ENCODE measurements at regions not wholly inside any gene's neighbourhood (a gene's known extent, or its start where the extent isn't known, plus 50 kb on each side); places are given as distances from the start of the nearest gene placed in this dataset.

DNA sequence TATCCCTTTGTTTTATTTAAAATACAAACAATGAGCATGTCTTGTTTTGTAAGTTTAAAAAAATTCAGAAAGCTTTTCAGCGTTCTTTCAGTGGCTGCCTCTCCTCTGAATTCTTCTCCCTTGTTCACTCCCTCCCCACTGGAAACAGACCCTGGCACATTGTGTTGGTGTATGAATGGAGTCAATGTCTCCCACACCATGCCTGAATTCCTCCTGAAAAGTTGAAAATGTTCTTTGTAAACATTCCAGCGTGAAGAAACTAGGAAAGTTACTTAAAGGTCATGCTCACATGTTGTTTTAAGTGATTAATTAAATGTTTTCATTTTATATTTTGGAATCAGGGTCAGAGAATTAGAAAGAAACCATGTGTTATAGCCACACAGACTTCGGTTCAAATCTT is 136.9 kb upstream of the DYNLRB2 start:
- no peak for DNase-seq (ENCODE audit: low spot score)
- Mint-ChIP-seq H3K27ac (no peak overlapping the region), H3K4me1 (ENCODE audit: low read depth in 2 of 2) (no peaks in the 10 kb centered on the region), H3K4me3 (no peak overlapping the region), H3K27me3 (peaks cover 24 to 67% of the 10 kb centered on the region in 2 donors), H3K36me3 (no peaks in the 10 kb centered on the region), H3K9me3 (no peaks in the 10 kb centered on the region)
- ATAC-seq, result no peak

DNA sequence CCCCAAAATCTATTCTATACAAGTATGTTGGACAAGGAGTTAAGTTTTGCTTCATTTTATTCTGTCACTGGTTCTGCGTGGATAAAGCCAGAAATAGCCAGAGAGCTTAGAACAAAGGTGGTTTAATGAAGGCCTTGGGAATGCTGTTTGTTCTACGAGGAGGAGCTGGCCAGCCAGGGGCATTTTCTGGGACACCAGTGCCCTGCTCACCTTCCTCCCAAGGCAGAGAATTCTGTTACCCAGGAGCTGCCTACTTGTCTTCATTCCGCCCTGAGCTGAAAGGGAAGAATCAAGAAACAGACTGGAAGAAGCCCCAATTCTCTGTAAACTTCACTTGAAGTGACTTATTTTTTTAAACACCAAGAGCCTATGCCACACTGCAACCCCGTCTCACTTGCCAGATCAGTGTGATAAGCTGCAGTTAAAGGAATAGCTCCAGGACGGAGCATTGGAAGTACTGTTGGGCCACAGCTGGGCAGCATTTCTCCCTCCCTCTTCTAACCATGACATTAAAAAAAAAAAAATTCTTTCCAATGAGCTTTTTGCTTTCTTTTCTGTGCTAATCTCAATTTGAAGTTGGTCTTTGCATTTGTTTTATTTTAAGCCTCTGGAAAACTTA is 149.8 kb upstream of the DYNLRB2 start:
- no peak for DNase-seq (ENCODE audit: low spot score)
- peaks cover 6% of the 10 kb centered on the region for H3K36me3 Mint-ChIP-seq
- H3K9me3 Mint-ChIP-seq, result no peaks in the 10 kb centered on the region
- peaks cover 18 to 41% of the 10 kb centered on the region in 2 donors for H3K27me3 Mint-ChIP-seq
- no peak overlapping the region for H3K27ac Mint-ChIP-seq
- no peak overlapping the region for H3K4me3 Mint-ChIP-seq
- no peaks in the 10 kb centered on the region for H3K4me1 Mint-ChIP-seq (ENCODE audit: low read depth in 2 of 2)
- ATAC-seq, result no peak

DNA sequence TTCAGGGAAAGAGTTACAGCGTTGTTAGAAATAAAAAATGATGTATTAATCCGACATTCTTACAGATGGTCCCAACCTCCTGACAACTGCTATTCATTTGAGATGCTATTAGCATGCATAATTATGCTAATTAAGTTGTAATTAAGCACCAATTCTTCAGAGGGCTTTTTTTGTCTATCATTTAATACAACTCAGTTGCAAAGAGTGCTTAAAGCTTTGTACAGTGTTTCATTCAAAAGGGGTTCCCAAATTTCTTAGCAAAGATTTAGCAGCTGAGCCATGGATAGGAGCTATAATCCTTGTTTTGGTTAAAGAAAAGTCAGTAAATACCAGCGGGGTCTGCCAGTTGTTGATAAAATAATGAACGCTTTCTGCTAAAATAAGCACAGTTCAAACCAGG is 150.7 kb upstream of the DYNLRB2 start:
- DNase-seq (ENCODE audit: low spot score) (no peak), ATAC-seq (no peak)
- Mint-ChIP-seq H3K27me3 (peaks cover 20 to 41% of the 10 kb centered on the region in 2 donors), H3K4me1 (ENCODE audit: low read depth in 2 of 2) (no peaks in the 10 kb centered on the region), H3K9me3 (no peaks in the 10 kb centered on the region), H3K27ac (no peak overlapping the region), H3K36me3 (peaks cover 6% of the 10 kb centered on the region), H3K4me3 (no peak overlapping the region)

DNA sequence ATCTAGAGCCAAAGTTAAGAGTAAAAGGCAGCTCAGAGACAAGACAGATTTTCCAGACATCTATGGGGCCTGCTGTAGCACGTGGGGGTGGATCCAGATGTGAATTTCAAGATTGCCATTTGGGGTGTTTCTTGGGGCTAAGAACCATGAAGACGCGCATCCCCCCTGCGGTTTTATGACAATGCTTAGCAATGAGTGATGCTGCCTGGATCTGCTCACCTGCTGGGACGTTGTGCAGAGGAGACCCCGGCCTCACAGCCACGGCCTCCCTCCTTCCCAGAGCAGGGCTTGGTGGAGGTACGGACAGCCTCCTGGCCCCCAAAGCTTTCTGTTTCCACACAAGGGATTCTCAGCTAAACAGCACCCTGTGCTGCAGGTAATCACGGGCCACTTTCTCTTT is 151.5 kb upstream of the DYNLRB2 start:
- no peaks in the 10 kb centered on the region for H3K9me3 Mint-ChIP-seq

DNA sequence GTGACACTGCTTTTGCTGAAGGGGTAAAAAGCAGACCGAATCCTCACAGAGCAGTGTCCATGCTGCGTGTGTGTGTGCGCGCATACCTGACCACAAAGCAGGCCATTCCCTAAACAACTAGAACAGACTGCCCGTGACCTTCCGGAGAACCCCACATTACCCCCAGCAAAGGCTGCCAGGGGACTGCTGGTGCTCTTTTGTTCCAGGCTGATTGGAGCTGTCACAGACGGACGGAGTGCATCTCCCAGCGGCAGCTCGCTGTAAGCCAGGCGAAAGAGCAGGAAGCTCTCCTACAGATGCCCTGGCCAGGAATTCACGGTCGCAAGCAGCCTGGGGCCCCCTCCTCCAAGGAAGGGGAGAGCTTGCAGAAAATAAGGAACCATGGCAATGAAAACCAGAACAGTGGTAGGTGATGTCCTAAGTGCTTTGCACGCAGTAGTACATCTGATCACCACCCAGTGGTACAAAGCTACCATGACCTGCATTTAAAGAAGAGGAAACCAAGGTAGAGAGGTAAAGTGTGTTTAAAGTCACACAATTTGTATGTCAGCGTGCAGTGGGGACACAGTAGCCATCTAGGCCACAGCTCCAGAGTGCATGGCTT is 153.4 kb upstream of the DYNLRB2 start:
- H3K36me3 Mint-ChIP-seq, result no peaks in the 10 kb centered on the region
- H3K27ac Mint-ChIP-seq, result no peak overlapping the region

More for the DNA sequence above, 151.5 kb upstream of the DYNLRB2 start:
- Mint-ChIP-seq H3K27ac (no peak overlapping the region), H3K4me3 (no peak overlapping the region), H3K27me3 (peaks cover 20 to 46% of the 10 kb centered on the region in 2 donors), H3K4me1 (ENCODE audit: low read depth in 2 of 2) (no peaks in the 10 kb centered on the region), H3K36me3 (peaks cover 6% of the 10 kb centered on the region)
- ATAC-seq, result no peak
- DNase-seq (ENCODE audit: low spot score), result no peak

DNA sequence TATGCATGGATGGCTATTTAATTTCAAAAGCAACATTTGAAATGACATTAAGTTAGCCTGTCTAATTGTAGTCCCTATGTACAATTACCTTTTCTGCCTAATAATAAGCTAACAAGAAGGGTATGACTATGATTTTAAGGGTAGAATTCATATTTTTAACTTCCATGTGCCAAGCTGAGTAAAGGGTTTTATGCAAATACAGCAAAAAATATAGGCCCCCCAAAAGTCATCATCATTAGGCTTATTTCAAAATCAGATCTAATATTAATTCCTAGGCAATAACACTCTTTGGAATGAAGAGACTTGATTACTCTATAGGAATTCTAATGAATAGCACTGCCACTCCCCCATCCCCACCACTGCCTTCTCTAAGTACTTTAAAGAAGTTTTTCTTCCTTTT is 155.9 kb upstream of the DYNLRB2 start:
- Mint-ChIP-seq H3K36me3 (no peaks in the 10 kb centered on the region), H3K4me3 (no peak overlapping the region), H3K9me3 (no peaks in the 10 kb centered on the region), H3K27me3 (peaks cover 30 to 59% of the 10 kb centered on the region in 2 donors), H3K4me1 (ENCODE audit: low read depth in 2 of 2) (no peaks in the 10 kb centered on the region), H3K27ac (no peak overlapping the region)
- no peak for DNase-seq (ENCODE audit: low spot score)
- ATAC-seq, result no peak

More for the DNA sequence above, 153.4 kb upstream of the DYNLRB2 start:
- no peaks in the 10 kb centered on the region for H3K4me1 Mint-ChIP-seq (ENCODE audit: low read depth in 2 of 2)
- DNase-seq (ENCODE audit: low spot score), result no peak
- peaks cover 22 to 58% of the 10 kb centered on the region in 2 donors for H3K27me3 Mint-ChIP-seq
- no peaks in the 10 kb centered on the region for H3K9me3 Mint-ChIP-seq
- ATAC-seq, result peak; percentile 11 to 27
- H3K4me3 Mint-ChIP-seq, result no peak overlapping the region

DNA sequence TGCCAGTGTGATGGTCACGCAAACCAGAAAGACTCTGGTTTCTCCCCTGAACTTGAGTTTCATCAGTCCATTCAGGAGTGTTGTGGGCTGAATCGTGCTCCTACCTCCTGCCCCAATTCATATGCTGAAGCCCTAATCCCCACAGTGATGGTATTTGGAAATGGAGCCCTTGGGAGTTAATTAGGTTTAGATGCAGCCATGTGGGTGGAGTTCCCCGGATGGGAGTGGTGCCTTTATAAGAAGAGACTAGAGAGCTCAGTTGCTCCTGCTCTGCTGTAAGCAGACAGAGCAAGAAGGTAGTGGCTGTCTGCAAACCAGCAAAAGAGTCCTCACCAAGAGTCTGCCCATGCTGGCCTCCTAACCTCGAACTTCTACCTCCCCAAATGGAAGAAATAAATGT is 160.3 kb upstream of the DYNLRB2 start:
- Mint-ChIP-seq H3K4me1 (ENCODE audit: low read depth in 2 of 2) (no peaks in the 10 kb centered on the region), H3K36me3 (no peaks in the 10 kb centered on the region), H3K27me3 (peaks cover 12 to 60% of the 10 kb centered on the region in 2 donors), H3K4me3 (no peak overlapping the region), H3K9me3 (no peaks in the 10 kb centered on the region), H3K27ac (no peak overlapping the region)
- ATAC-seq (no peak), DNase-seq (ENCODE audit: low spot score) (no peak)

DNA sequence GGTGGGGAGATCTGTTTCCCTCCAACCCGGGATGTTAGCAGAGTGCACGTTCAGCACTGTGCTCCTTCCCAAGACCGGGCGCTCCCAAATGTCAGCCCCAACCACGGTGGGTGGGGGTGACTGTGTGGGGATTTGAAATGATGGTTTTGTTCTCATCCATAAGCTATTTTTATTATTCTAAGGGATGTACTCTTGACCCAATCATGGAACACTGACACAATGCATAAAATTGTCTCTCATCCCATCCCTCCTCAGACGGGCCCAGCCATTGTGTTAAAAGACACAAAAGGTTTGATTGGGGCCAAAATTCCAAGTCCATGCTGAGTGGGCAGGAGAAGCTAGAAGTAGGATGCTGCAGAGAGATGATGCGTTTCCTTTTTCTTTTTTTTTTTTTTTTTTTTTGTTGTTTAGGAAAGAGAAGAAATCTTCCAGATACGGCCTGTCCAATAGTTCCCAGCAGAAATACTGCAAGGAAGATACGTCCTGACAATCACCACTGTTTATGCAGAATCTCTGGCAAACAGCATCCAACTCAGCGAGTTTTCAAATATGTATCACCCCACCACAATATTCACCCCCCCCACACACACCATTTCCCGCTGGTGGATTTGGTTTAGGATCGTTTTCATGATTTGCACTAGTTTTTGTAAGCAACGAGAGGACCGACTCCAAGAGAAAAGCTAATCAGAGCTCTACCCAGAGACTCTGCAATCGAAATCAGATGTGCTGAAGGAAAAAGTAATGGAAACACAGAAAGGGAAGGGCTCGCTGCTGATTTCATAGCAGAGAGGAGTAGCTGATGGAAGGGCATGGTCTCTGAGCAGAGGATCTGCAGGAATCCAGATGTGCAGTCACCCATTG is 163.5 kb upstream of the DYNLRB2 start:
- H3K4me1 Mint-ChIP-seq (ENCODE audit: low read depth in 2 of 2), result no peaks in the 10 kb centered on the region
- H3K36me3 Mint-ChIP-seq, result no peaks in the 10 kb centered on the region
- DNase-seq (ENCODE audit: low spot score) (no peak), ATAC-seq (no peak)
- no peak overlapping the region for H3K4me3 Mint-ChIP-seq
- no peak overlapping the region for H3K27ac Mint-ChIP-seq
- peaks cover 3% of the 10 kb centered on the region for H3K9me3 Mint-ChIP-seq
- peaks cover 12 to 40% of the 10 kb centered on the region in 2 donors for H3K27me3 Mint-ChIP-seq

DNA sequence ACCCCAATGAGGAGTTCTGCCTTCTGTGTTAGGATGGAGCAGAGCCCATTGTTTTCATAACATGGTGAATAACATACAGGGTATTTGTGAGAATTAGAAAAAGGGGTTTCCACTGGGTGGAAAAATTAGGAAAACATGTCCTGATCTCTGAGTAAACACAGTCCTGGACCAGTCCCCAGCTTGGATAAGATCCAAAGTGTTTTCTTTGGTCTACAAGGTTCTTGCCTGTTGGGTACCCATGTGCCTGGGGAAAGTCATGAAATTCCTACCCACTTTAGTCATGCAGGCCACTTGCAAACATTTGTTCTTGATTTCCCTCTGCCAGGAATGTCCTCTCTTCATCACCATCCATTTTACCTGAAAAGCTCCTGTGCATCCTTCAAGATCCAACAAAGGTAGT is 164.8 kb upstream of the DYNLRB2 start:
- no peaks in the 10 kb centered on the region for H3K36me3 Mint-ChIP-seq
- H3K4me3 Mint-ChIP-seq, result no peak overlapping the region
- DNase-seq (ENCODE audit: low spot score), result no peak
- no peak overlapping the region for H3K27ac Mint-ChIP-seq
- ATAC-seq, result no peak
- H3K27me3 Mint-ChIP-seq, result peaks cover 9 to 27% of the 10 kb centered on the region in 2 donors
- H3K4me1 Mint-ChIP-seq (ENCODE audit: low read depth in 2 of 2), result no peaks in the 10 kb centered on the region
- H3K9me3 Mint-ChIP-seq, result peaks cover 3% of the 10 kb centered on the region

DNA sequence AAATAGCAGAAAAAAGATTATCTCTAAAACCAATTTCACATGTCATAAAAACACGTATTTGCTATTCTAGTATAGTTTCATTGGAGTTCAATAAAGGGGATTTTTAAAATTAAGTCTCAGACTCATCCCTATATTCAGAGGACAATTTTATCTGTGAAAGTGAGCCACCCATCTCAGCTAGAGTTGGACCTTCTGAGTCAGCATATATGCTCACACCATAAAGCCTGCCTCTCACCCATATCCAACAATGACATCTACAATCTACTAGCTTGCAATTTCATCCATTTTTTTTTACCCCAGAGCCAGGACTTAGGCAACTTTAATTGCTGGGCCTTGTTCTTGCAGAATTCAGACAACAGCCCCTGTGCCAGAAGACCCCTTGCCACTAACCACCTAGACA is 165.3 kb upstream of the DYNLRB2 start:
- no peaks in the 10 kb centered on the region for H3K36me3 Mint-ChIP-seq
- no peak overlapping the region for H3K4me3 Mint-ChIP-seq
- ATAC-seq, result no peak
- H3K27ac Mint-ChIP-seq, result no peak overlapping the region
- H3K4me1 Mint-ChIP-seq (ENCODE audit: low read depth in 2 of 2), result no peaks in the 10 kb centered on the region
- DNase-seq (ENCODE audit: low spot score), result no peak
- H3K27me3 Mint-ChIP-seq, result peaks cover 9 to 24% of the 10 kb centered on the region in 2 donors
- peaks cover 3% of the 10 kb centered on the region for H3K9me3 Mint-ChIP-seq

DNA sequence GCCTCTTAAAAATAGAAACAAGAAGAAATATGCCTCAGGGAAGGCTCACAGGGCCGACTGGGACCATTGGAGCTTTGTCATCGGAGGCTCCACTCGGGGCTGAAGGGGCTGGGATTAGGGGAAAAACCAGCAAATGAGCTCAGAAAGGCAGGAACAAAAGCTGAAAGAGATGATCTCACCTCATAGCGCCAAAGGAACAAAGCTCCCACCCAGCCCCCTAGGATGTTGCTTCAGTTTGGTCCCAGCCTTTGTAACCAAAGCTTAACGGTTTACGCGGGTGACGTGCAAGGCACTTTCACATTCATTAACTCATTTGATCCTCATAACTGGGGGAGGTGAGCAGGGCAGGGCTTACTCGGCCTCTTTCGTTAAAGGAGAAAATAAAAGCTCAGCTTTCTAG is 168.5 kb upstream of the DYNLRB2 start:
- H3K9me3 Mint-ChIP-seq, result peaks cover 3% of the 10 kb centered on the region
- H3K27me3 Mint-ChIP-seq, result peaks cover 6 to 9% of the 10 kb centered on the region in 2 donors
- H3K27ac Mint-ChIP-seq, result no peak overlapping the region
- no peak overlapping the region for H3K4me3 Mint-ChIP-seq
- H3K4me1 Mint-ChIP-seq (ENCODE audit: low read depth in 2 of 2), result no peaks in the 10 kb centered on the region
- DNase-seq (ENCODE audit: low spot score) (no peak), ATAC-seq (no peak)
- H3K36me3 Mint-ChIP-seq, result no peaks in the 10 kb centered on the region

DNA sequence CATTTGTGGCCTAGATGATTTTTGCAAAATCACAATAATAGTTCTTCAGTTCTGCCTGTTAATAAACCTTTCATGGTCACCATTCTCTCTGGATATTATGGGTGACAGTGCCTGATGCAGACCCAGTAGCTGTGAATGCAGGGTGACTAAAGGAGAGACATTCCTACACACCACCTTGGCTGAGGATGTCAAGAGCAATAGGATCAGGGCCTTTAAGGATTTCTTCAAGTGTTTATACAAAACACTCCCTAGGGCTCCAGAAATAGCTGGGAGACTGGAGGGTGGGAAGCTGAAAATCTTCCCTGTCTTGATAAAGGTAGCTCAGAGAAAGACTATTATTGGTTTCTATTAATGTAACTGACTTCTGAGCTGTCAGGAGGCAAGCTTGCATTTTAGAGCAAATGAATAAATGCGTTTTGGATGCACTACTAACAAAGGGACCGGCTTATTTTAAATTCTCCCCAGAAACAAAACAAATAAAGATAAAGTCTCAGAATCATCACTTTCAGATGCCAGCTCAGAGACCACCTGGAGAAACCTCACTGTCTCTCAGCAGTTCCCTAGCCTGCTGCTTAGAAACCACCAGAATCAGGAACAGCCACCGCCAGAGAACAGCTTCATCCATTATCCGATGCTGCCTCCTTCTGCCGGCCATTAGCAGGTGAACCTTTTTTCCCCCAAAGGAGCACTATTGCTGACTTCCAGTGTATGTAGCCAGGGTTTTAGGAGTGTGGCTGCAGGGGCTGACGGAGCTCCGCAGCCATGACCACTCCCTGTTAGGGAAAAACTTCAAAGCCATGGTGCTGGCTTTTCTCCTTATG is 171.4 kb upstream of the DYNLRB2 start:
- Mint-ChIP-seq H3K9me3 (peaks cover 3% of the 10 kb centered on the region), H3K27me3 (peaks cover 0 to 6% of the 10 kb centered on the region in 2 donors), H3K36me3 (no peaks in the 10 kb centered on the region), H3K27ac (no peak overlapping the region), H3K4me3 (no peak overlapping the region), H3K4me1 (ENCODE audit: low read depth in 2 of 2) (no peaks in the 10 kb centered on the region)
- DNase-seq (ENCODE audit: low spot score) (no peak), ATAC-seq (peak in 1 of 2 donors; percentile 8)

DNA sequence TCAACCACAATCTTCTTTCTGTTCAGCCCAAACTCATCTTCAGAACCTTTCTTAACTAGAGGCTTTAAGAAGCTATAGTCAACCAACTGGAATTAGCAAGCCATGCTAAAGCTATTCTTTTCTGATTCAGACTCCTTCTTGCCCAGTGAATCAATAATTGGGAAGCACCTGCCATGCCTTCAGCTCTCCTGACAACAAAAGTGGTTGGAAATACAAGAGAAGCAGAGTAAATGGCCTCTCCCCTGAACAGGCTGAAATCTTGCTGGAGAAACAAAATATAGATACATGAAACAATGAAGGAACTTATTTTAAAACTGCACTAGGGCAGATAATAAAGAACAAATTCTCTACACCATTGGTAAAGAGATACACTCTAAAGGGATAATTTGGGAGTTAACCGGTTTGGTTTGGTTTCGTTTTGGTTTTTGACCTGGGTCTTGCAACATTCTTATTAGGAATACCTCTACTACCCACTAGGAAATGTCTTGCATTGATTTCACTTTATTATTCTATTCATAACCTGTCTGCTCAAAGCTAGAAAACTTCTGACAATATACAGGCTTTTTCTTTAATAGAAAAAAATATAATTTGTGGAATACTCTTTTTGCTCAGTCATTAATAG is 173.6 kb upstream of the DYNLRB2 start:
- Mint-ChIP-seq H3K36me3 (no peaks in the 10 kb centered on the region), H3K4me1 (ENCODE audit: low read depth in 2 of 2) (no peaks in the 10 kb centered on the region), H3K27ac (no peak overlapping the region), H3K9me3 (no peaks in the 10 kb centered on the region), H3K27me3 (peaks cover 9 to 14% of the 10 kb centered on the region in 2 donors), H3K4me3 (no peak overlapping the region)
- ATAC-seq (no peak), DNase-seq (ENCODE audit: low spot score) (no peak)

All from natural killer cell treated with Interleukin-12 subunit alpha and Interleukin-12 subunit beta and Interleukin-15 and Interleukin-18, amount 100 ng/mL, for 72 hours (primary cell).